HG03354 (cell line): ENCODE measurements at regions not wholly inside any gene's neighbourhood (a gene's known extent, or its start where the extent isn't known, plus 50 kb on each side); places are given as distances from the start of the nearest gene placed in this dataset.
"Not testable (repeated sequence)": the region's sequence is repeated elsewhere in the genome, so short reads cannot be mapped to it uniquely, and the experiment has no call there.

Experiments
- ATAC-seq: cut with Tn5 transposase; IDR thresholded peaks from one replicate; pipeline ENCODE4 v1.9.1; 2021; ENCODE audit warnings: mild to moderate bottlenecking; ENCODE audit not compliant: unreplicated experiment, poor library complexity, severe bottlenecking

GRCh38 chr3:137695351-137695750 lies 68.8 kb upstream of the SOX14 start:
- no peak for ATAC-seq

GRCh38 chr3:137709011-137709601 lies 55.0 kb upstream of the SOX14 start:
- no peak for ATAC-seq

GRCh38 chr3:137713965-137714364 lies 50.1 kb upstream of the SOX14 start:
- ATAC-seq: not testable (repeated sequence)
